K562 (cell line): ENCODE measurements at regions not wholly inside any gene's neighbourhood (a gene's known extent, or its start where the extent isn't known, plus 50 kb on each side); places are given as distances from the start of the nearest gene placed in this dataset.

Experiments
- ATAC-seq: fragments of 200-7000 bp; cut with Tn5 transposase; 3 replicates; pipeline ENCODE4 v1.9.1; 2020; ENCODE audit warnings: moderate library complexity
- BruUV-seq: library from RNA; stranded (reverse); fragments of 400-500 nt; replicated peaks from 2 replicates; lab custom pipeline; 2021; lab: Mats Ljungman, UMichigan
- CTCF ChIA-PET: fragments of 300-600 bp; formaldehyde crosslinking; extraction: SDS; loops from one replicate; lab custom pipeline; 2021; ENCODE audit warnings: low intra/inter-chr PET ratio; lab: Yijun Ruan, JAX
- POLR2A ChIA-PET: fragments of 300-600, 350-650 bp; sonication (Branson Sonifier 250); formaldehyde crosslinking; extraction: SDS; loops from one replicate; lab custom pipeline; 2021; ENCODE audit warnings: antibody characterized with exemption, inconsistent platforms; lab: Yijun Ruan, JAX
- DNase-seq, 4 experiments: peaks; one replicate each; pipeline versions ENCODE4 v3.0.0 to v3.0.0-alpha.2; 2011 to 2018; ENCODE audit warnings: low spot score in 3 of 4, mixed read lengths in 3 of 4; ENCODE audit errors: extremely low read depth in 1 of 4
- FAIRE-seq: peaks from 2 replicates; lab custom pipeline; 2011; peaks lifted over from hg19 to GRCh38; lab: Jason Lieb, UNC
- H2AFZ ChIP-seq: 2 replicates; pipeline ENCODE4 v1.6.0; 2011; ENCODE audit warnings: low read depth, low read length, control low read depth, inconsistent platforms
- H3K27ac ChIP-seq: fragments of 200-600 bp; 3 replicates; pipeline ENCODE4 v1.8.0; 2011; ENCODE audit warnings: low read depth, mild to moderate bottlenecking, control low read depth, inconsistent platforms, low read length, moderate library complexity, mixed read lengths; ENCODE audit errors: extremely low read depth
- H3K27me3 ChIP-seq, 2 experiments: fragments of 300-600 bp in 1 of 2; 2 replicates in 1 of 2; 3 replicates in 1 of 2; pipeline versions ENCODE4 v1.6.0 to v1.8.0; 2011; ENCODE audit warnings: inconsistent platforms in 2 of 2, low read length in 2 of 2, mild to moderate bottlenecking in 1 of 2, mixed read lengths in 1 of 2, moderate library complexity in 1 of 2; ENCODE audit not compliant: control insufficient read depth in 2 of 2, insufficient read depth in 2 of 2
- H3K36me3 ChIP-seq: fragments of 300-600 bp; 3 replicates; pipeline ENCODE4 v1.8.0; 2011; ENCODE audit warnings: mild to moderate bottlenecking, low read length, inconsistent platforms; ENCODE audit not compliant: control insufficient read depth, insufficient read depth
- H3K4me1 ChIP-seq, 2 experiments: fragments of 200-600 bp in 1 of 2; replicated peaks in 1 of 2; 2 replicates in 1 of 2; 3 replicates in 1 of 2; pipeline versions ENCODE4 v1.5.1 to v1.8.0; 2011; ENCODE audit warnings: inconsistent platforms in 2 of 2, low read length in 2 of 2, mild to moderate bottlenecking in 1 of 2, mixed read lengths in 1 of 2, moderate library complexity in 1 of 2; ENCODE audit not compliant: control insufficient read depth in 2 of 2, insufficient read depth in 2 of 2
- H3K4me2 ChIP-seq: 2 replicates; pipeline ENCODE4 v1.6.1; 2011; ENCODE audit warnings: low read length, control low read depth, inconsistent platforms, mixed read lengths; ENCODE audit not compliant: insufficient read depth
- H3K4me3 ChIP-seq: fragments of 200-600 bp; sonication (generic), shearing (Covaris generic); 2 replicates; pipeline ENCODE4 v1.5.1; 2016; ENCODE audit warnings: control low read depth, inconsistent platforms
- H3K79me2 ChIP-seq: fragments of 200-600 bp; 3 replicates; pipeline ENCODE4 v1.8.0; 2011; ENCODE audit warnings: low read length, inconsistent platforms; ENCODE audit not compliant: control insufficient read depth, insufficient read depth
- H3K9ac ChIP-seq, 2 experiments: 2 replicates each; pipeline versions ENCODE4 v1.6.0 to v1.6.1; 2011; ENCODE audit warnings: low read depth in 2 of 2, low read length in 2 of 2, control low read depth in 1 of 2, inconsistent platforms in 1 of 2, mild to moderate bottlenecking in 1 of 2, mixed read lengths in 1 of 2; ENCODE audit not compliant: insufficient read depth in 1 of 2
- H3K9me1 ChIP-seq: one replicate; pipeline ENCODE4 v1.6.0; 2011; ENCODE audit warnings: inconsistent platforms, mild to moderate bottlenecking, low read length, moderate library complexity; ENCODE audit not compliant: control insufficient read depth, insufficient read depth
- H3K9me3 ChIP-seq: replicated peaks from 2 replicates; pipeline ENCODE4 v1.5.1; 2011; ENCODE audit warnings: low read depth, low read length, inconsistent platforms; ENCODE audit not compliant: control insufficient read depth, insufficient read depth
- H4K20me1 ChIP-seq: replicated peaks from 2 replicates; pipeline ENCODE4 v1.6.1; 2011; ENCODE audit warnings: low read length, inconsistent platforms, mixed read lengths; ENCODE audit not compliant: control insufficient read depth, insufficient read depth
- AFF1 ChIP-seq, 2 experiments: fragments of 450-650 bp; IDR thresholded peaks; 2 replicates each; pipeline ENCODE4 v1.6.1; 2018; ENCODE audit warnings: mild to moderate bottlenecking in 2 of 2, low read depth in 1 of 2; ENCODE audit not compliant: partially characterized antibody in 2 of 2
- CAMTA2 ChIP-seq: fragments of 250-450 bp; sonication (Bioruptor Pico); conservative IDR thresholded peaks from 2 replicates; pipeline ENCODE4 v1.5.1; 2022
- DEAF1 ChIP-seq: fragments of 450-650 bp; formaldehyde crosslinking; IDR thresholded peaks from 2 replicates; pipeline ENCODE4 v1.4.0; 2020; ENCODE audit warnings: mild to moderate bottlenecking, moderate library complexity
- GATA2 ChIP-seq: sonication (generic); formaldehyde crosslinking; IDR thresholded peaks from 2 replicates; pipeline ENCODE4 v1.4.0; 2020; ENCODE audit warnings: mild to moderate bottlenecking, missing genetic modification reagents
- KLF16 ChIP-seq: IDR thresholded peaks from 2 replicates; pipeline ENCODE4 v1.6.1; 2016; ENCODE audit warnings: antibody characterized with exemption
- RBM14 ChIP-seq: fragments of 200-400 bp; formaldehyde crosslinking; IDR thresholded peaks from 2 replicates; pipeline ENCODE4 v1.6.1; 2018; ENCODE audit warnings: low read depth, mild to moderate bottlenecking, low read length, moderate library complexity, borderline replicate concordance; ENCODE audit not compliant: insufficient read depth
- RBM25 ChIP-seq: fragments of 200-400 bp; formaldehyde crosslinking; IDR thresholded peaks from 2 replicates; pipeline ENCODE4 v1.6.1; 2018; ENCODE audit warnings: low read length, low read depth, moderate library complexity; ENCODE audit not compliant: severe bottlenecking
- ZKSCAN1 ChIP-seq: fragments of 150-350 bp; IDR thresholded peaks from 2 replicates; pipeline ENCODE4 v1.6.1; 2016; ENCODE audit warnings: low read depth, low read length
- WGBS: fragments of 100-300 bp; shearing (Covaris generic); methylation state at CpG from one replicate; pipeline ENCODE4 v1.1.6; 2016; ENCODE audit warnings: low coverage, mixed read lengths; ENCODE audit not compliant: insufficient coverage; ENCODE audit errors: missing lambda C conversion rate; 5-methylcytosine and 5-hydroxymethylcytosine counted together
- in situ Hi-C: fragments of 300-500 bp; cut with MboI; formaldehyde crosslinking; loops from 4 replicates; pipeline ENCODE4 v1.15.0; 2018; ENCODE audit warnings: inconsistent platforms, mixed read lengths
- intact Hi-C: fragments of 100-400 bp; cut with micrococcal nuclease; formaldehyde crosslinking; loops from 2 replicates; pipeline ENCODE4 v1.14.2; 2022
- TF ChIP-seq, protein P1 (sequence below): fragments of 450-650 bp; IDR thresholded peaks from one replicate; pipeline ENCODE4 v1.6.1; 2018; ENCODE audit warnings: mild to moderate bottlenecking, moderate library complexity; ENCODE audit not compliant: partially characterized antibody

DNA sequence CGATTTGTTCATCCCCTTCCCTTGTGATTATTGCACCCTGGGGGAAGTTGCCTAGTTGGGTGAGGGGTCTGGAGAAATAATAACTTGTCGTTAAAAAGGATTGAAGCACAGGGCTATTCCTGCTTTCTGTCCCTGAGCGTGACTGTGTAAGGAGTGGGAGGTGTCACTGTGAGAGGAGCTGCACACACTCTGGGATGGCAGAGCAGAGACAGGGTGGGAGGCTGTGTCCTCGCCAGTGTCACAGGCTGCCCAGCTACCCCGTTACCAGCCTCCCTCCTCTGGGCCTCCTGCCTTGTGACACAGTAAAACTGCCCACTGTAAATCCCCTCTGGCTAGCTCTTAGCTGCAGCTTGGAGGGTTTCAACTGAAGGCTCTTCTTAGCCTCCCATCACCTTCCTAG is 460.6 kb downstream of the AACS start:
- ATAC-seq (no peak), DNase-seq (no peak), FAIRE-seq (no peak)
- Histone ChIP-seq H2AFZ (no peak overlapping the region), H3K9ac (no peak overlapping the region), H3K27ac (no peak overlapping the region), H3K4me2 (no peak overlapping the region), H3K79me2 (no peaks in the 10 kb centered on the region), H4K20me1 (no peaks in the 10 kb centered on the region), H3K36me3 (no peaks in the 10 kb centered on the region), H3K4me3 (no peak overlapping the region), H3K9me3 (no peaks in the 10 kb centered on the region), H3K9me1 (no peaks in the 10 kb centered on the region), H3K27me3 (no peaks in the 10 kb centered on the region), H3K4me1 (no peaks in the 10 kb centered on the region)
- 0% methylated on average over 5 of the region's 5 CpGs for WGBS
- CTCF ChIA-PET = no interaction called here
- intact Hi-C loops = no loop called here
- in situ Hi-C loops = no loop called here
- POLR2A ChIA-PET = no interaction called here
- TF ChIP-seq CAMTA2 (CRISPR knock-in tag) (no peak), AFF1 (IDR thresholded peaks at IDR 0.05; ENCODE audit: low read depth in 1 of 2, partially characterized antibody in 2 of 2) (no peak), ZKSCAN1 (no peak), RBM25 (no peak), KLF16 (no peak), GATA2 (CRISPR knock-in tag) (no peak), RBM14 (no peak), DEAF1 (CRISPR knock-in tag) (no peak)
- TF ChIP-seq, protein P1, sequence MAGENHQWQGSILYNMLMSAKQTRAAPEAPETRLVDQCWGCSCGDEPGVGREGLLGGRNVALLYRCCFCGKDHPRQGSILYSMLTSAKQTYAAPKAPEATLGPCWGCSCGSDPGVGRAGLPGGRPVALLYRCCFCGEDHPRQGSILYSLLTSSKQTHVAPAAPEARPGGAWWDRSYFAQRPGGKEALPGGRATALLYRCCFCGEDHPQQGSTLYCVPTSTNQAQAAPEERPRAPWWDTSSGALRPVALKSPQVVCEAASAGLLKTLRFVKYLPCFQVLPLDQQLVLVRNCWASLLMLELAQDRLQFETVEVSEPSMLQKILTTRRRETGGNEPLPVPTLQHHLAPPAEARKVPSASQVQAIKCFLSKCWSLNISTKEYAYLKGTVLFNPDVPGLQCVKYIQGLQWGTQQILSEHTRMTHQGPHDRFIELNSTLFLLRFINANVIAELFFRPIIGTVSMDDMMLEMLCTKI = no peak
- BruUV-seq = no TSS peak
